ENCODE measurements at regions not wholly inside any gene's neighbourhood (a gene's known extent, or its start where the extent isn't known, plus 50 kb on each side); places are given as distances from the start of the nearest gene placed in this dataset.

DNA sequence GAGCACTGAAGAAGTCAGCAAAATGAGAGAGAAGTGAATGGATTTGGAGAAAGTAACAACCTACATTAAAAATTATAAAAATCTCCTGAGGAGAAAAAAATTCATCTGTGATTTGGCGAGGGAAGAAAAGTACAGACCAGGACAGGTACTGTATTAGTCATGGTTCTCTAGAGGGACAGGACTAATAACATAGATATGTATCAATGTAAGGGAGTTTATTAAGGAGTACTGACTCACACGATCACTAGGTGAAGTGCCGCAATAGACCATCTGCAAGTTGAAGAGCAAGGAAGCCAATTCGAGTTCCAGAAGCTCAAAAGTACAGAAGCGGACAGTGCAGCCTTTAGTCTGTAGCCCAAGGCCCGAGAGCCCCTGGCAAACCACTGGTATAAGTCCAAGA lies 1004.4 kb upstream of the ALCAM start:
- TF ChIP-seq, protein P1, sequence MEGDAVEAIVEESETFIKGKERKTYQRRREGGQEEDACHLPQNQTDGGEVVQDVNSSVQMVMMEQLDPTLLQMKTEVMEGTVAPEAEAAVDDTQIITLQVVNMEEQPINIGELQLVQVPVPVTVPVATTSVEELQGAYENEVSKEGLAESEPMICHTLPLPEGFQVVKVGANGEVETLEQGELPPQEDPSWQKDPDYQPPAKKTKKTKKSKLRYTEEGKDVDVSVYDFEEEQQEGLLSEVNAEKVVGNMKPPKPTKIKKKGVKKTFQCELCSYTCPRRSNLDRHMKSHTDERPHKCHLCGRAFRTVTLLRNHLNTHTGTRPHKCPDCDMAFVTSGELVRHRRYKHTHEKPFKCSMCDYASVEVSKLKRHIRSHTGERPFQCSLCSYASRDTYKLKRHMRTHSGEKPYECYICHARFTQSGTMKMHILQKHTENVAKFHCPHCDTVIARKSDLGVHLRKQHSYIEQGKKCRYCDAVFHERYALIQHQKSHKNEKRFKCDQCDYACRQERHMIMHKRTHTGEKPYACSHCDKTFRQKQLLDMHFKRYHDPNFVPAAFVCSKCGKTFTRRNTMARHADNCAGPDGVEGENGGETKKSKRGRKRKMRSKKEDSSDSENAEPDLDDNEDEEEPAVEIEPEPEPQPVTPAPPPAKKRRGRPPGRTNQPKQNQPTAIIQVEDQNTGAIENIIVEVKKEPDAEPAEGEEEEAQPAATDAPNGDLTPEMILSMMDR (IDR thresholded peaks at IDR 0.05; ENCODE audit: borderline replicate concordance, extremely low read depth, low read length, poor library complexity, severe bottlenecking), result no peak
- no peak for TF ChIP-seq EZH2 (IDR thresholded peaks at IDR 0.05; ENCODE audit: borderline replicate concordance, low read depth, low read length, severe bottlenecking)
